Activated CD8-positive, alpha-beta memory T cell treated with anti-CD3 and anti-CD28 coated beads for 48 hours (primary cell): ENCODE measurements at regions not wholly inside any gene's neighbourhood (a gene's known extent, or its start where the extent isn't known, plus 50 kb on each side); places are given as distances from the start of the nearest gene placed in this dataset.
"Not testable (repeated sequence)": the region's sequence is repeated elsewhere in the genome, so short reads cannot be mapped to it uniquely, and the experiment has no call there.

Experiments used
- DNase-seq, 3 experiments: peaks; one replicate each; pipeline ENCODE4 v3.0.0-alpha.2; 2020; ENCODE audit warnings: low read depth in 2 of 3, low spot score in 2 of 3

DNA sequence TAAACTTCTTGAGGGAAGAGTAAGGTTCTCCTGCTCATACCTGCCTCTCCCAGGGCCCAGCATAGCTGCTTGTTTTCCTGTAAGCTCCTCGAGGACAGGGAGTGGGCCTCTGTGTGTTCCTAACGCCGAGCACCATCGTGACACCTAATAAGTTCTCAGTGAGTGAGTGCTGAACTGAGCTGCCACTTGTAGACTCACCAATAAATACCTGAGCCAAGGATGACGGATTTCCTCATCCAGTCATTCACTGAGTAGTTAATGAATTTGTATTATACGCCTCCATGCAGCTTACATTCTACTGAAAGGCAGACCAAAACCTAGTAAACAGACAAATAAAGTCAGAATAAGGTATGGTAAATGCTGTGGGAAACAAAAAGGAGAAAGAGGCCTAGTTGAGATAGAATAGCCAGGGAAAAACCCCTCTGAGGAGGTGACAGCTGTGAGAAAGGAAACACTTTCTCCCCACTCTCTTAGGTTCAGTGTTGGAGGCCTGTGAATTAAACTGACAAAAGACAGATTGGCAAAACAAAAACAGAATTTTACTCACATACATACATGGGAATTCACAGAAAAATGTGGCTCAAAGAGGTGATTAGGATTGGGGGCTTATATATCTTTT is 138.6 kb downstream of the B3GNT2 start:
- DNase-seq, result no peak

DNA sequence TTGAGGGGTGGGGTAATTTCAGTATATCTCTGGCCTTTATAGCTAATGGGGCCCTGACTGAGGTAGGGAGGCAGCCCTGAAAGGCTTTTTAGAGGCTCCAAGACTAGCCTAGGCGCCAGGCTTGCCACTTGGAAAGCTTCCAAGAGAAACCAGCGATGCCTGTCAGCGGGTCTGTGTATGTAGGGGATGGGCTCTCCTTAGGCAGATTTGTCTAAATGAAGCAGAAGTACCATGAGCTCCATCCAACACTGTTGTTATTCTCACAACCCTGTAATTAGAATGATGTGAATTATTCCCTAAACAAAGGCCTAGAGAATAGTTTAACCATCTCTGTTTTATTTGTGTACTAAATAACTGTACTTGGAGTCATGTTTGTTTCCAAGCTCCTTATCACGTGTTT is 138.1 kb downstream of the B3GNT2 start:
- DNase-seq, result no peak

DNA sequence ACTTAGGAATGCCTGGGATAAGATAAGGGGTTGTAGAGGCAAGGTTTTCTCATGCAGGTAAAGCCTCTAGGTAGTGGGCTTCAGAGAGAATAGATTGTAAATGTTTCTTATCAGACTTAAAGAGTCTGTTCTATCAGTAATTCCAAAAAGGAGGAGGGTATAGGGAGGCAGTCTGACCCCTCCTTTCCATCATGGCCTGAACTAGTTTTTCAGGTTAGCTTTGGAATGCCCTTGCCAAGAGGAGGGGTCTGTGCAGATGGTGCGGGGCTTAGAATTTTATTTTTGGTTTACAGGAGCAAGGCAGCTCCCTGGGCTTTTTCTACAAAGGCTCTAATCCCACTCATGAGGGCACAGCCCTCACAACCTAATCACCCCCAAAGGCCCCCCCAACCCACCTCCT is 135.0 kb downstream of the B3GNT2 start:
- DNase-seq, result no peak

DNA sequence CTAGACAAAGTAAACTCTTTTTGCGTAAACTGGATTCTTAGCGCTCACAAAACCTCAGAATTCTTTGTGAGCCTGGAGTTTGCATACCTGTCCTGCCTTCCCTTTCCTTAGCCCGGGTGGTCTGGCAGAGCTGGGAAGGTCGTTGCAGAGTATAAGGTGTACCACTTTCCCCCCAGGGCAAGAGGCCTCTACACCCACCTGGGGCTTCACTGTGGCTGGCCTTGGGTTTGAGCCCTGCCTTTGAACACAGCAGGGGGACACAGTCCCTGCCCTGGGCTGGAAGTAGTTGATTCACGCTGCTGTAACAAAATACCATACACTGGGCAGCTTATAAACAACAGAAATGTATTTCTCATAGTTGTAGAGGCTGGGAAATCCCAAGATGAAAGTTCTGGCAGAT is 133.9 kb downstream of the B3GNT2 start:
- no peak for DNase-seq

DNA sequence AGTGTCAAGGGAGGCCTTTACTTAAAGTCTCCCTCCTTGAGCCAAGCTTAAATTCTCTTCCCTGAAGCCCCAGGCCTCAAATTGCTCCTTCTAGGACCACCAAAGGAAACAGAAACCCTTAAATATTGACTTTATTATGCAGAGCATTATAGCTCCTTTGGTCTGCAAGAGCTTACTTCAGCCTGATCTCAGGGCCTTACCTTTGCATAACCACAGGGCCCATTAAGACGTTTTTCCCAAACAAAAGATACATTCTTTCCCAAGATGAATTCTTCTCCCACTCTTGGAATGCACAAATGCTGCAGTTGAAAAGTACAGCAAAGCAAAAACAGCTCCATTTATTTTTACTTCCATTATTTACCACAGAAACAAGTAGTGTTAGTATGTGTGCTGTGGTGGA is 130.8 kb downstream of the B3GNT2 start:
- DNase-seq, result no peak

DNA sequence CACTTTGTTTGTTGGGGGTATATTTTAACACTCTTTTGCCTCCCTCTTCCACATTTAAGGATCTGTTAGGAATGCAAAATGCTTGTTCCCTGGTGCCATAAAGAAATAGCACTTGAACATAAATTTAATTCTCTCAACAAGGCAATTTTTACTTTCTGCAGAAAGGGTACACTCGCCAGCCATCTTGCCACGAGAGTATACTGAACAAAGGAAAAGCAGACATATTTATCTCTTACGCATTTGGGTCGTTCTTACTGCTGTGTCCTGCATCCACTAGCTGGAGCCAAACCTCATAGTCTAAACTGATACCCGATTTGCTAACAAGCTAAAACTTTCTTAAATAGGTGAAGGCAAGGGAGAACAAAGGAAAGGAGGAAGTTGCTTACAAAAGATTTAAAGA is 129.5 kb downstream of the B3GNT2 start:
- no peak for DNase-seq

- DNase-seq, result no peak
These were observed 125.7 kb downstream of the B3GNT2 start for GRCh38 chr2:62321380-62322289.

- no peak for DNase-seq
These were observed 124.9 kb downstream of the B3GNT2 start for GRCh38 chr2:62320657-62321357.

- not testable (repeated sequence) for DNase-seq
These were observed 124.2 kb downstream of the B3GNT2 start for GRCh38 chr2:62320137-62320536.

GRCh38 chr2:62319070-62319469 is 123.2 kb downstream of the B3GNT2 start:
- DNase-seq, result no peak

DNA sequence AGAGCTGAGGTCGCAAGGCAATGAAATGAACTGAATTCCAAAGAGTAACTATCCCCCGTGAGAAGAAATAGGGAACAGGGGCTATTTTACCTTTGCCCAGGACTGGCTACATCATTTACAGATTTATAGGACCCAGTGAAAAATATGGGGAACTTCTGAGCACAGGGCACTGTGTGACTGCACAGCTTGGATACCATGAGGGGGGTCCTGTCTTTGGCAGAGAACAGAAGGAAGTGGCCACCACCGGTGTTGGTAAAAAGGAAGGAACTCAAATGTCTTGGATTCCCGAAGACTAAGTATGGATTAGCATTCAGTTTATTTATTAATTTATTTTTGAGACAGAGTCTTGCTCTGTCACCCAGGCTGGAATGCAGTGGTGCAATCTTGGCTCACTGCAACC is 119.6 kb downstream of the B3GNT2 start:
- no peak for DNase-seq

DNA sequence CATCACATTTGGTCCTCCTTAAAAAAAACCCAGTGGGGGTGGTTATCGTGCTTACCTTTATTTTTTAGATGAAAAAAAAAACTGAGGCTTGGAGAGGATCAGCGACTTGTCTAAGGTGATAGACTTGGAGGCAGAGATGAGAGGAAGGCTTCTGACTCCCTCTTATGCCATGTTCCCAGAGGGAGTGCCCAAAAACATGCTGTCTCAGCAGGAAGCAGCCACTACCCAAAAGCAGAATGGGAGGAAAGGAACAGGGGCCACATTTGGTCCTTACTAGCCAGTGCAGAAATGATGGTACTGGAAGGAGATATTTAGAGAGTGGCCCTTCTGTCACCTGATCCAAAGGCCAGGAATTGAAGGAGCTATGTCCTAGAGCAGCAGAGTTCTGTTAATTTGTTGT is 118.4 kb downstream of the B3GNT2 start:
- no peak for DNase-seq

DNA sequence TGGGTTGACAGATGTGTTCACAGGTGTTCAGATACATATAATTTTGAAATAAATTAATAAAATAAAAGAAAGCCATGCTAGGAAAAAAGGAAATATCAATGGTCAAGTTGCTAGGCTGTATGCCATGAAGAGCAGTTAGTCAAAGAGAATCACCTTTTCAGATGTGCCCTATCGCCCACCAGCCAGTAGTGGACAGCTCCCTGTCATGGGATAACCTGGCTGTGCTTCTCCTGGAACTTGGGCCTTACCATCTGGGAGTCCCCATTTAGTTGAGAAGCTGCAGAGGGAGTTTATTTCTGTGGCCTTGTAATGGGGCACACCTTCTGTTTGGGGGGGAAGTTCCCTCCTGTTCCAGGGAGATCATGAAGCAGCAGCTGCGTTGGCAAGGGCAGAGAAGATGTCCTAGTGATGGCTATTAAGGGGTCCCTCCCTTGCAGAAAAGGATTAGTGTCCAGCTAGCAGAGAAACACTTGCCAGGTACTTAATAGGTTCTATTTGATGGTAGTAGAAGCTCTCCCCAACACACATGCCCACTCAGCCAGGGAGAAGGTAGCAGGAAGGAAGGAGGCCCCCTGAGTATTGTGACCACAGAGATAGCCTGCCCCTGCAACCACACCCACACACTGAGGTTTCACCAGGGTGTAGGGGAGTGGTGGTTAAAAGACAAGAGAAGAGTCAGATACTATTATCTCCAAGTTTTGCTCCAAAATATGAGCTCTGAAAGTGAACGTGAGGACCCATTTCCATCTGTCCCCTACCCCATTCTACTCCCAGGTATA is 117.7 kb downstream of the B3GNT2 start:
- DNase-seq, result no peak

DNA sequence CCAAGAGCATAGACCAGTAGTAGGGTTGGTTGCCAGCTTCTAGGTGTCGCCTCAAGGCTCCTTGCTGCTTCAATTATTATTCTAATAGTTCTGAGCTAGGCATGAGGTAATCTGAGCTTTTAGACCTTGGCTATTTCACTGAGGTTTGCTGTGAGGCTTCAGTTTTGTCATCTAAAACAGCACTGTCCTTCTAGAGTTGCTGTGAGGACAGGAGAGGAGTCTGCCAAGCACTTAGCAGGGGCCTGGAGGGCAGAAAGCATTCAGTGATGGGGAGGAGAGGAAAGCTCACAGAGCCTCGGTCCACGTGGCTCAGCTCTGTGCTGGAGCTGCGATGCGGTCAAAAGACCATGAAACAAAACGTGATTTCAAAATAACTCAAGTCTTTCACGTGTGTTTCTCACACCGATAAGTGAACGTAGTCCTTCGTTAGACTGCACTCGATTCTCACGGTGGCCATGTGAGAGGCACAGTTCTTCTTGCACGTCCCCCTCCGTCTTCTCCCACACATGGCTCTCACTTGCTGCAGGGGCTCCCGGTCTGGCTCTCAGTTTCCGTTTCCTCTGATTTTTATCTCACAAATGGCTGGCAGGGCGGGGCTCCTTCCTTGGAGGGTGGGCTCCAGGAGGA is 113.7 kb downstream of the B3GNT2 start:
- no peak for DNase-seq

DNA sequence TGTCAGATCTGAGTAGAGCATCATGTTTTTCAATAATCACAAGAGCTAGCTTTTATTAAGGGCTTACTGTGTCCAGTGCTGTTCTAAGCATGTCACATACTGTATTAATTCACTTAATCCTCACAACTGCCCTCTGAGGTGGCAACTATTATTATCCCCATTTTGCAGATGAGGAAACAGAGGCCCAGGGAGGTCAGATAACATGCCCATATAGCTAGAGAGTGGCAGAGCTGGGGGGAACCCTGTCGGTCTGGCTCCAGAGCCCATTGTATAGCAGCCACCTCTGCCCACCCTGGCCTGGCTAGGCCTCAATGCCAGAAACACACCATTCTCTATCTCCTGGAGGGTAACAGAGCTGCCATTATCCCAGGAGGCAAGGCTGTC is 113.2 kb downstream of the B3GNT2 start:
- DNase-seq, result no peak

- no peak for DNase-seq
These were observed 111.8 kb downstream of the B3GNT2 start for GRCh38 chr2:62307469-62308389.

GRCh38 chr2:62306751-62307468 is 111.0 kb downstream of the B3GNT2 start:
- DNase-seq, result no peak

GRCh38 chr2:62305421-62306176 is 109.7 kb downstream of the B3GNT2 start:
- peak in 2 of 3 experiments; percentile 58 to 61 for DNase-seq
